Choroid plexus epithelial cell (primary cell): ENCODE measurements at regions not wholly inside any gene's neighbourhood (a gene's known extent, or its start where the extent isn't known, plus 50 kb on each side); places are given as distances from the start of the nearest gene placed in this dataset.
"Not testable (repeated sequence)": the region's sequence is repeated elsewhere in the genome, so short reads cannot be mapped to it uniquely, and the experiment has no call there.

ENCODE experiments used
- DNase-seq: peaks from one replicate; pipeline ENCODE4 v3.0.0-alpha.2; 2010; ENCODE audit warnings: low read depth
- H3K4me3 ChIP-seq: 2 replicates; pipeline ENCODE4 v1.5.1; 2011; ENCODE audit warnings: low read depth, mild to moderate bottlenecking, control low read depth, low read length, moderate library complexity
- TF ChIP-seq, protein P1 (sequence below): conservative IDR thresholded peaks from 2 replicates; pipeline ENCODE4 v1.5.1; 2011; ENCODE audit warnings: low read depth, mild to moderate bottlenecking, control low read depth, inconsistent platforms, low read length, moderate library complexity

DNA sequence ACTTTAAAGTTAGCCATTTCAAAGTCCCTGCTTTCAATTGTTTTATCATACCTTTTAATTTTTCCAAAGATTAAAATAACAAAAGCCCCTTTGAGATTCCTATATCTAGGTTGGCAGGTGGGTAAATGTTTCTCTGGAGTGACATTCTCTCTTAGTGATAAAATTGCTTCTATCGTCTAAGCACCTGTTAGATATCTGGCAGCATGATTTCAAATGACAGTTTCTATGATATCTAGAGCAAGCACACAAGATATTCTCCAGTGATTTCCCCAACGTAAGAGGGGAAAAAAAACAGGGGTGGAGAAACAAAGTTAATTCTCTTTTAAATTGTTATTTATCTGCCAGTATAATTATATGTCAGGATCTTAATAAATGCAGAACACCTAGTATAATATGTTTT is 610.2 kb downstream of the DSC3 start:
- no peak for DNase-seq
- no peak overlapping the region for H3K4me3 ChIP-seq
- TF ChIP-seq, protein P1, sequence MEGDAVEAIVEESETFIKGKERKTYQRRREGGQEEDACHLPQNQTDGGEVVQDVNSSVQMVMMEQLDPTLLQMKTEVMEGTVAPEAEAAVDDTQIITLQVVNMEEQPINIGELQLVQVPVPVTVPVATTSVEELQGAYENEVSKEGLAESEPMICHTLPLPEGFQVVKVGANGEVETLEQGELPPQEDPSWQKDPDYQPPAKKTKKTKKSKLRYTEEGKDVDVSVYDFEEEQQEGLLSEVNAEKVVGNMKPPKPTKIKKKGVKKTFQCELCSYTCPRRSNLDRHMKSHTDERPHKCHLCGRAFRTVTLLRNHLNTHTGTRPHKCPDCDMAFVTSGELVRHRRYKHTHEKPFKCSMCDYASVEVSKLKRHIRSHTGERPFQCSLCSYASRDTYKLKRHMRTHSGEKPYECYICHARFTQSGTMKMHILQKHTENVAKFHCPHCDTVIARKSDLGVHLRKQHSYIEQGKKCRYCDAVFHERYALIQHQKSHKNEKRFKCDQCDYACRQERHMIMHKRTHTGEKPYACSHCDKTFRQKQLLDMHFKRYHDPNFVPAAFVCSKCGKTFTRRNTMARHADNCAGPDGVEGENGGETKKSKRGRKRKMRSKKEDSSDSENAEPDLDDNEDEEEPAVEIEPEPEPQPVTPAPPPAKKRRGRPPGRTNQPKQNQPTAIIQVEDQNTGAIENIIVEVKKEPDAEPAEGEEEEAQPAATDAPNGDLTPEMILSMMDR, result no peak

DNA sequence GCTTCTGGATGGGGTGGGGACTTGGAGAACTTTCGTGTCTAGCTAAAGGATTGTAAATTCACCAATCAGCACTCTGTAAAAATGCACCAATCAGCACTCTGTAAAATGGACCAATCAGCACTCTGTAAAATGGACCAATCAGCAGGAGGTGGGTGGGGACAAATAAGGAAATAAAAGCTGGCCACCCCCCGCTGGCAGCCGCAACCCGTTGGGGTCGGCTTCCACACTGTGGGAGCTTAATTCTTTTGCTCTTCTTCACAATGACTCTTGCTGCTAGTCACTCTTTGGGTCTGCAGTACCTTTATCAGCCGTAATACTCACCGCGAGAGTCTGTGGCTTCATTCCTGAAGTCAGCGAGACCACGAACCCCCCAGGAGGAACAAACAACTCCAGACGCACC is 623.1 kb downstream of the DSC3 start:
- not testable (repeated sequence) for DNase-seq, H3K4me3 ChIP-seq

DNA sequence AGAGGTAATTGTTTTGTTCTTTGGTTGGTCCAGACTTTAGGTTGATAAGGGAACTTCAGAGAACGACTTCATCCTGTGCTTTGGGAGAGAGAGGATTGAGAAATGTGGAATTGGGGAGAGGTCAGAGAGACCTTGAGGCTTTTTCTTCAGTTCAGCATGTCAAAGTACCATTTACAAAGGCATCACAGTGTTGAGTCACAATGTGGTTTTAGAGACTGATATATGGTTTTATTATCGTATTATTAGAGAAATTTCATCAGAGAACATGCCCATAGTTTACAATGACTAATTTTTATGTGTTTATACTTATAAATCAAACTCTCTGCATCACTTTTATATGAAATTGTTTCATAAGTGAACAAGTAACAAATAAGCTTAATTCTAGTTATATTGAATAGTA is 626.6 kb downstream of the DSC3 start:
- DNase-seq, result no peak
- TF ChIP-seq, protein P1, result no peak
- H3K4me3 ChIP-seq, result no peak overlapping the region

DNA sequence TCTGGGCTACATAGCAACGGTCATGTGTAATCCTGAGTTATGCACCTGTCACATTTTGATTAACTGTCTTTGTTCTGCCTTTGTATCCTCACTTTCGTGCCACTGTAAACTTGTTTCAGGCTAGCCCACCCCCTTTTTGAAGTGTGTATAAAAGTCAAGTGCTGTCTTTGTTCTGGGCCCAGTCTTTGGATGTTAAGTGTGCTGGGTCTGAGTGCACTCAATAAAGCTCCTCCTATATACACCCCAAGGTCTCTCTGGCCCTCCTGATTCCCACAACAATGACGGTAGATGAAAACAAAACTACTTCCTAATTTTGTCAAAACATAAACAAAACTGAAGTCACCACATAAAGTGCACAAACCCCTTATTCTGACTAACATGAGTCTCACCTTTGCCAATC is 633.4 kb downstream of the DSC3 start:
- no peak overlapping the region for H3K4me3 ChIP-seq
- no peak for DNase-seq
- TF ChIP-seq, protein P1, result no peak

DNA sequence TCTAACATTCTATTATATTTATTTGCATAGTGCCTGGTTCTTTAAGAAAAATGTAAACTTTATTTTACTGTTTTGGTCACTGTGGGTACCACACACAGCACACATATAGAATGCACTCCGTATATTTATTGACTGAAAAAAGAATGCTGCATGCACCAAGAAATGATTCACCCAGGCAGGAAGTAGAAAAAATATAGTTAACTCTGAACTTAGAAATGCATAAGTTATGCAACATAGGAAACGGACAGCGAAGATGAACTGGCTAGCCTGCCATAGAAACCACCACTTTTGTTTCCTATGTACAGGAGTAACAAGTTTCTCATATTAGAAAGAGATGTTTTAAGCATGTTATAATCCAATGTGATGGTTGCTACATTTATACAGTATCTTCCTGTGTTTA is 635.8 kb downstream of the DSC3 start:
- DNase-seq, result peak; percentile 3
- TF ChIP-seq, protein P1, result no peak
- H3K4me3 ChIP-seq, result no peak overlapping the region

DNA sequence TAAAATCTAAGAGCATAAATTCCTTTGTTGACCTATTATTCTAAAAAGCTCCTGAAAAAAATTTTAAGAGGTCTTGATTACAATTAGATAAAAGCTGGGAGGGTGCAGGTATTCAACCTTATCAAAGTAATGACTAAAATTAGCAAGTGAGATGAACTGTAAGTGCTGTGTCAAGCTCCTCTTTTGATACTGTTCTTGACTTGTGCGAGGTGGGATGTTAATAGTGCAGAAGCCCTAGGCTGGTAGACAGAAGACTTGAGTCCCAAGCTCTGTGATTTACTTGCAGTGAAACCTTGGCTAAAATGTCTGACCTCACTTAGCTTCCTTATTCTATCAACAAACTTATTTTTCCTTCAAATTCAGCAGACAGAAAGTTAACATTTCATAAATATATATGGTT is 637.5 kb downstream of the DSC3 start:
- TF ChIP-seq, protein P1, result no peak
- no peak overlapping the region for H3K4me3 ChIP-seq
- DNase-seq, result no peak

DNA sequence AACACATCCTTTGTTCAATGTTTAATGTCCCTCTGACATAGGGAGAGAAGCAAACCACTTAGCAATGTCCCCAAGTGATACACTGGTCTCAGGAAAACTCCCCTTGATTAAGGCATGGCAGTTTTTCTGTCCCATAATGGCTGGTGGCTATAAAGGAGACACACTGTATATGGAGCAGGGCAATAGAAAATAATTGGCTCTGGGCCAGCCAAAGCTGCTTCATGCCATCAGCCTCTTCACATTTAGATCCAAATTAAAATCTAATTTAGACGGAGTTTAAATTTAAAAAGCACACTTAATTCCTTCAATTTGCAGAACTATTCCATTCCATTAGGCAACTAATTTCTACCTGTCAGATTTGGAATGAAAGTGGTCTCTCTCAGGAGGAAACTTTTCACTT is 638.1 kb downstream of the DSC3 start:
- TF ChIP-seq, protein P1, result no peak
- H3K4me3 ChIP-seq, result no peak overlapping the region
- DNase-seq, result no peak

DNA sequence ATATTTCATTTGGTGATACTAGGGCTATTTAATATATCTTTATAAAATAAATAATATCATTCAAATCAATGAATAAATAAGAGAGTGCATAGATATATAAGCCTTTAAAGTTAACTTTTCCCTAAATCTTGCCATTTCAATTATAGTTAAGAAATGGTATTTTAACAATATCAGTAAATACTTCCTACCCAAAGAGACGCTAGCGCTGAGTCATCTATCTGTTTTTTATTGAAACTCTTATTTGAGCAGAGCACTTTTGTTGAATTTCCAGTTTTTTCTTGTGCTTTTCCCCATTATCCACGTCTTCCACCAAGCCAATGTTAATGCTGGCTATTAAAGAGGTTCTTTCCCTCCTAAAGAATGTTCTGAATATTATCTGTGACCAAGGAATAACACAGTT is 639.3 kb downstream of the DSC3 start:
- TF ChIP-seq, protein P1, result no peak
- DNase-seq, result no peak
- H3K4me3 ChIP-seq, result no peak overlapping the region
